Colonic mucosa (tissue), 4 donors: ENCODE measurements at regions not wholly inside any gene's neighbourhood (a gene's known extent, or its start where the extent isn't known, plus 50 kb on each side); places are given as distances from the start of the nearest gene placed in this dataset.
"Not testable (repeated sequence)": the region's sequence is repeated elsewhere in the genome, so short reads cannot be mapped to it uniquely, and the experiment has no call there.

Experiments used
- DNase-seq: peaks from one replicate; pipeline ENCODE4 v3.0.0-alpha.2; 2020
- H3K27ac ChIP-seq: fragments of 200-600 bp; one replicate; pipeline ENCODE4 v1.8.0; 2021
- H3K27me3 ChIP-seq: fragments of 200-600 bp; one replicate; pipeline ENCODE4 v1.8.0; 2021
- H3K36me3 ChIP-seq: fragments of 200-600 bp; one replicate; pipeline ENCODE4 v1.8.0; 2021
- H3K4me1 ChIP-seq: fragments of 200-600 bp; one replicate; pipeline ENCODE4 v1.8.0; 2021; ENCODE audit warnings: mild to moderate bottlenecking
- H3K4me3 ChIP-seq: fragments of 200-600 bp; one replicate; pipeline ENCODE4 v1.8.0; 2021
- H3K9ac ChIP-seq, 2 donors: one replicate each; pipeline ENCODE4 v1.7.0; 2013; ENCODE audit warnings: control low read depth in 2 of 2, low read depth in 2 of 2, low read length in 2 of 2
- H3K9me3 ChIP-seq: fragments of 200-600 bp; one replicate; pipeline ENCODE4 v1.8.0; 2021
- intact Hi-C: fragments of 100-400 bp; cut with DNase I; formaldehyde crosslinking; loops from one replicate; pipeline ENCODE4 v1.14.1; 2022
- TF ChIP-seq, protein P1 (sequence below): fragments of 200-600 bp; IDR thresholded peaks from one replicate; pipeline ENCODE4 v1.8.0; 2022; ENCODE audit warnings: antibody characterized with exemption, mild to moderate bottlenecking
- donor health status: healthy.
- donor health status: DM: no; HTN: no; CAD: no.
- donor health status: DM: no; HTN: no; CAD: no.

DNA sequence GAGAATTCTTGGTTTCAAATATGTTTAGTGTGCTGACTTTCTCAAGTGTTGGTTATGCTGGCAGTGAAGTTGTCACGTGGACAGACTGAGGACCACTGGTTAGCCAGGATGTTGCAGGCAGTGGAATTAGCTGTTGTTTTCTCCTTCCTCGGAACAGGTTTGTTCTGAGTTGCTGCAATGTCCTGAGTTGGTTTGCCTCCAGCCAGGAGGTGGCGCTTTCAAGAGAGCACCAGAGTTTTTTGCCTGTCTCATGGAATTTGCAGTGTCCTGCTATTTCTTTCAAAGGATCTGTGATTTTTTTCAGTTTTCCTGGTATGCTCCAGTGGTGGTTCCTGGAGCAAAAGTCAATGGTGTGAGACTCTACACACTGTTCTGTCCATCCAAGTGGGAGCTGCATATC is 158.1 kb upstream of the CXorf66 start:
- Histone ChIP-seq H3K4me1 (no peaks in the 10 kb centered on the region), H3K9ac (no peak overlapping the region), H3K4me3 (no peak overlapping the region), H3K9me3 (no peaks in the 10 kb centered on the region), H3K27ac (no peak overlapping the region), H3K27me3 (no peaks in the 10 kb centered on the region), H3K36me3 (no peaks in the 10 kb centered on the region)
- TF ChIP-seq, protein P1, sequence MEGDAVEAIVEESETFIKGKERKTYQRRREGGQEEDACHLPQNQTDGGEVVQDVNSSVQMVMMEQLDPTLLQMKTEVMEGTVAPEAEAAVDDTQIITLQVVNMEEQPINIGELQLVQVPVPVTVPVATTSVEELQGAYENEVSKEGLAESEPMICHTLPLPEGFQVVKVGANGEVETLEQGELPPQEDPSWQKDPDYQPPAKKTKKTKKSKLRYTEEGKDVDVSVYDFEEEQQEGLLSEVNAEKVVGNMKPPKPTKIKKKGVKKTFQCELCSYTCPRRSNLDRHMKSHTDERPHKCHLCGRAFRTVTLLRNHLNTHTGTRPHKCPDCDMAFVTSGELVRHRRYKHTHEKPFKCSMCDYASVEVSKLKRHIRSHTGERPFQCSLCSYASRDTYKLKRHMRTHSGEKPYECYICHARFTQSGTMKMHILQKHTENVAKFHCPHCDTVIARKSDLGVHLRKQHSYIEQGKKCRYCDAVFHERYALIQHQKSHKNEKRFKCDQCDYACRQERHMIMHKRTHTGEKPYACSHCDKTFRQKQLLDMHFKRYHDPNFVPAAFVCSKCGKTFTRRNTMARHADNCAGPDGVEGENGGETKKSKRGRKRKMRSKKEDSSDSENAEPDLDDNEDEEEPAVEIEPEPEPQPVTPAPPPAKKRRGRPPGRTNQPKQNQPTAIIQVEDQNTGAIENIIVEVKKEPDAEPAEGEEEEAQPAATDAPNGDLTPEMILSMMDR = no peak
- intact Hi-C loops = no loop called here
- no peak for DNase-seq

DNA sequence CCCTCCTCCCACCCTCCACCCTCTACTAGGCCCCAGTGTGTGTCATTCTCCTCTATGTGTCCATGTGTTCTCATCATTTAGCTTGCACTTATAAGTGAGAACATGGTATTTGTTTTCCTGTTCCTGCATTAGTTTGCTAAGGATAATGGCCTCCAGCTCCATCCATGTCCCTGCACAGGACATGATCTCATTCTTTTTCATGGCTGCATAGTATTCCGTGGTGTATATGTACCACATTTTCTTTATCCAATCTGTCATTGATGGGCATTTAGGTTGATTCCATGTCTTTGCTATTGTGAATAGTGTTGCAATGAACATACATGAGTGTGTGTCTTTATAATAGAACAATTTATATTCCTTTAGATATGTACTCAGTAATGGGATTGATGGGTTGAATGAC is 148.7 kb upstream of the CXorf66 start:
- DNase-seq, H3K36me3 ChIP-seq, H3K27me3 ChIP-seq, H3K9me3 ChIP-seq, H3K27ac ChIP-seq, H3K9ac ChIP-seq, H3K4me1 ChIP-seq, H3K4me3 ChIP-seq, intact Hi-C loops: not testable (repeated sequence)

DNA sequence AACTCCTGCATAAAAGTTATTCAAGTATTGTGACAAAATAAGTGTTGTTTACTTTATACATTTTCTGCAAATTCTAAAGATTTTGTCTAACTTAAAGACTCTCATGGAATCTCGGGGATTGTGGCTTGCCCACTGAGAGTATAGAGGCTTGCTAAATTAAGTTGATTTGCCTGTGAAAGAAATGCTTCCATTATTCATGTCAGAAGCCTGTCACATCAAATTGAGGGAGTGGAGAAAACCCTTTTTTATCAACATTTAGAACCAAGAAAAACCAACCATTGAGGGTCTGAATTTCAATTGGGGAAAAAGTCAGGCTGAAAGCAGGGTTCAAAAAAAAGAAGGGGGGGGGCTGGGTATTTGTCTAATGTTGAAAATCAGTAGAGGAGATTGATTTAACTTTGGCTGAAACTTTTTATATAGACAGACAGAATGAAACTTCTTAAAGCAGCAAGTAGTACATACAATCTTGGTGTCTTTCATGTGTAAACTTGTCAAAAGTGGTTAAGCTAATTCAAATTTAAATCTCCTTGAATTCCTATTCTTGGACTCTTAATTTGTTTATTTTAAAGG is 144.8 kb upstream of the CXorf66 start:
- no peak overlapping the region for H3K27ac ChIP-seq
- no peaks in the 10 kb centered on the region for H3K4me1 ChIP-seq
- H3K36me3 ChIP-seq = no peaks in the 10 kb centered on the region
- H3K27me3 ChIP-seq = no peaks in the 10 kb centered on the region
- no peak overlapping the region for H3K4me3 ChIP-seq
- TF ChIP-seq, protein P1 = no peak
- H3K9ac ChIP-seq = no peak overlapping the region
- H3K9me3 ChIP-seq = no peaks in the 10 kb centered on the region
- no peak for DNase-seq
- intact Hi-C loops = no loop called here

DNA sequence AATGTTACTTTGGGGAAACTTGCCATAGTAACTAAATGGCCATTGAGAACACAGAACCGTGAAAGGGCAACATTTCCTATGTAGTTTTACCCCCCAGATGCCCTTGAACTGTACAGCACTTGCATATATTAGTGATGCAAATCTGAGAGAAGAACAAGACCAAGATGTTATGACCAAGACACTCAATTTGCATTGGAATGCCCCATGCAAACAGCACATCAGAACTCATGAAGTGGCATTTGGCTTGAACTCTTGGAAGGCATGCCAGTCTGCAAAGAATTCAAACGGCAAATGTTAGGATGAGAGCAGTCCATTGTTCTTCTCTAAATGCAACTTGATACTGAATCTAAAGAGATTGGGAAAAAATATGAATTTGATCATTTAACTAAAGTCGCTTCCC is 139.4 kb upstream of the CXorf66 start:
- H3K27me3 ChIP-seq = no peaks in the 10 kb centered on the region
- no peaks in the 10 kb centered on the region for H3K9me3 ChIP-seq
- DNase-seq = no peak
- H3K36me3 ChIP-seq = no peaks in the 10 kb centered on the region
- TF ChIP-seq, protein P1 = no peak
- no peak overlapping the region for H3K9ac ChIP-seq
- intact Hi-C loops = no loop called here
- no peaks in the 10 kb centered on the region for H3K4me1 ChIP-seq
- H3K27ac ChIP-seq = no peak overlapping the region
- H3K4me3 ChIP-seq = no peak overlapping the region

DNA sequence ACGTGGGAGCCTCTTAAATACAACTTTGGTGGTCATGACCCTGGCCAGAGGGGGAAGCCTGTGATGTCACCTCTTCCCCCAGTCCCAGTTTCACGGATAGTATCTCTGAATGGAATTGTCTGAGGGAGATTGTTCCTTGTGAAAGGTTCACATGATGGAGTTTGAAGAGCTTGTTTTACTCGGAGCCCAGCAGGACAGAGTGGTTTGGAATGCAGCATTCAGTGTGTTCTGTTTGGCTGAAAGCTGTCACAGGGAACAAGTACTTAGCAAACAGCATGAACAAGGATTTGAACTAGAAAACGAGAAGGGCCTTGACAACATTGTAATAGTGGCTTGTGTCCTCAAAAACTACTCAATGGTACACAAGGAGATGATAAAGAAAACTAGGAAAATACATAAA is 133.9 kb upstream of the CXorf66 start:
- Histone ChIP-seq H3K36me3 (no peaks in the 10 kb centered on the region), H3K4me3 (no peak overlapping the region), H3K9ac (no peak overlapping the region), H3K9me3 (no peaks in the 10 kb centered on the region), H3K4me1 (no peaks in the 10 kb centered on the region), H3K27me3 (no peaks in the 10 kb centered on the region), H3K27ac (no peak overlapping the region)
- no peak for DNase-seq
- intact Hi-C loops = no loop called here
- TF ChIP-seq, protein P1 = no peak

DNA sequence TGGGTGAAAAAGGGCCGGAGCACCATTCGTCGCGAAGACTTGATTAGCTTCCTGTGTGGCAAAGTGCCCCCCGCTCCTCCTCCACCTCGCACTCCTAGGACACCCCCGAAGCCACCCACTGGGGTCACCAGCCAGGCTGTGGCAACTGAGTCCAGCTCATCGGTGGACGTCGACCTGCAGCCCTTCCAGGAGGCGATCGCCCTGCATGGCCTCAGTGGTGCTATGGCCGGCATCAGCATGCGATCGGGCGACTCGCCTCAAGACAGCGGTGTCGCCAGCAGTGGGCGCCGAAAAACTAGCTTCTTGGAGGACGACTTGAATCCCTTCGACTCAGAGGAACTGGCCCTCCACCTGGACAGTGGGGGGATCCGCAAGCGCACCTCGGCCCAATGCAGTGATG is 126.8 kb upstream of the CXorf66 start:
- Histone ChIP-seq H3K4me1 (no peaks in the 10 kb centered on the region), H3K27me3 (peaks cover 5% of the 10 kb centered on the region), H3K36me3 (no peaks in the 10 kb centered on the region), H3K9ac (no peak overlapping the region), H3K27ac (no peak overlapping the region), H3K9me3 (no peaks in the 10 kb centered on the region), H3K4me3 (no peak overlapping the region)
- DNase-seq = no peak
- intact Hi-C loops = no loop called here
- TF ChIP-seq, protein P1 = no peak
